GM21786 (cell line): ENCODE measurements at regions not wholly inside any gene's neighbourhood (a gene's known extent, or its start where the extent isn't known, plus 50 kb on each side); places are given as distances from the start of the nearest gene placed in this dataset.

Experiments
- ATAC-seq: cut with Tn5 transposase; IDR thresholded peaks from one replicate; pipeline ENCODE4 v1.9.1; 2021; ENCODE audit not compliant: unreplicated experiment

GRCh38 chr7:156487811-156488533 lies 152.6 kb upstream of the RNF32 start:
- ATAC-seq: no peak

GRCh38 chr7:156480671-156481070 lies 159.9 kb upstream of the RNF32 start:
- ATAC-seq: no peak

- ATAC-seq: no peak
Observed at GRCh38 chr7:156479596-156479995, 161.0 kb upstream of the RNF32 start.

GRCh38 chr7:156478486-156478885 lies 162.1 kb upstream of the RNF32 start:
- no peak for ATAC-seq

- no peak for ATAC-seq
Observed at GRCh38 chr7:156475666-156476065, 164.9 kb upstream of the RNF32 start.

GRCh38 chr7:156475179-156475578 lies 165.4 kb upstream of the RNF32 start:
- peak; percentile 56 for ATAC-seq

- ATAC-seq: peak; percentile 48
Observed at GRCh38 chr7:156474241-156474743, 166.3 kb upstream of the RNF32 start.

- no peak for ATAC-seq
Observed at GRCh38 chr7:156473476-156474240, 166.9 kb upstream of the RNF32 start.

GRCh38 chr7:156472267-156472666 lies 168.3 kb upstream of the RNF32 start:
- ATAC-seq: no peak

- ATAC-seq: no peak
Observed at GRCh38 chr7:156470399-156471320, 169.9 kb upstream of the RNF32 start.

- no peak for ATAC-seq
Observed at GRCh38 chr7:156466955-156467625, 173.5 kb upstream of the RNF32 start.

GRCh38 chr7:156466272-156466671 lies 174.3 kb upstream of the RNF32 start:
- ATAC-seq: no peak

- ATAC-seq: no peak
Observed at GRCh38 chr7:156465186-156465585, 175.4 kb upstream of the RNF32 start.

- ATAC-seq: no peak
Observed at GRCh38 chr7:156464339-156464738, 176.2 kb upstream of the RNF32 start.

GRCh38 chr7:156463280-156463679 lies 177.3 kb upstream of the RNF32 start:
- no peak for ATAC-seq

GRCh38 chr7:156461881-156462665 lies 178.5 kb upstream of the RNF32 start:
- no peak for ATAC-seq

GRCh38 chr7:156460858-156461627 lies 179.5 kb upstream of the RNF32 start:
- no peak for ATAC-seq

GRCh38 chr7:156459582-156459981 lies 181.0 kb upstream of the RNF32 start:
- no peak for ATAC-seq

GRCh38 chr7:156459067-156459466 lies 181.5 kb upstream of the RNF32 start:
- no peak for ATAC-seq
